Natural killer cell (primary cell): ENCODE measurements at regions not wholly inside any gene's neighbourhood (a gene's known extent, or its start where the extent isn't known, plus 50 kb on each side); places are given as distances from the start of the nearest gene placed in this dataset.

Source experiments
- ATAC-seq, 3 donors: fragments of 150-1000 bp in 2 of 3; fragments of 200-7000 bp in 1 of 3; cut with Tn5 transposase; 1 replicate in 1 of 3; 2 replicates in 2 of 3; pipeline ENCODE4 v1.10.0; 2021; ENCODE audit warnings: mild to moderate bottlenecking in 2 of 3, moderate library complexity in 2 of 3
- DNase-seq, 2 donors: peaks; one replicate each; pipeline versions ENCODE4 v3.0.0 to v3.0.0-alpha.2; 2013 to 2021; ENCODE audit warnings: mixed read lengths in 1 of 2
- H3K27ac ChIP-seq: one replicate; pipeline ENCODE4 v1.5.1; 2013; ENCODE audit warnings: mild to moderate bottlenecking, low read length
- H3K27me3 ChIP-seq: one replicate; pipeline ENCODE4 v1.6.1; 2013; ENCODE audit warnings: low read length; ENCODE audit not compliant: control insufficient read depth, insufficient read depth
- H3K36me3 ChIP-seq: one replicate; pipeline ENCODE4 v1.6.1; 2013; ENCODE audit warnings: low read length; ENCODE audit not compliant: control insufficient read depth, insufficient read depth
- H3K4me1 ChIP-seq: one replicate; pipeline ENCODE4 v1.6.1; 2013; ENCODE audit warnings: low read length; ENCODE audit not compliant: control insufficient read depth, insufficient read depth
- H3K4me3 ChIP-seq: one replicate; pipeline ENCODE4 v1.5.1; 2013; ENCODE audit warnings: low read length
- H3K9me3 ChIP-seq: one replicate; pipeline ENCODE4 v1.6.1; 2013; ENCODE audit warnings: low read length; ENCODE audit not compliant: control insufficient read depth, insufficient read depth
- H3K27ac Mint-ChIP-seq, 2 donors: one replicate each; pipeline ENCODE4 v1.8.0; 2022; ENCODE audit warnings: mild to moderate bottlenecking in 2 of 2, mixed read lengths in 2 of 2, moderate library complexity in 1 of 2
- H3K27me3 Mint-ChIP-seq, 2 donors: one replicate each; pipeline ENCODE4 v1.8.0; 2022; ENCODE audit warnings: low read depth in 2 of 2, mixed read lengths in 2 of 2
- H3K36me3 Mint-ChIP-seq: one replicate; pipeline ENCODE4 v1.8.0; 2022; ENCODE audit warnings: mixed read lengths
- H3K4me1 Mint-ChIP-seq, 2 donors: one replicate each; pipeline ENCODE4 v1.8.0; 2022; ENCODE audit warnings: mixed read lengths in 2 of 2
- H3K4me3 Mint-ChIP-seq: one replicate; pipeline ENCODE4 v1.8.0; 2022; ENCODE audit warnings: mild to moderate bottlenecking, moderate library complexity, mixed read lengths
- H3K9me3 Mint-ChIP-seq, 2 donors: one replicate each; pipeline ENCODE4 v1.8.0; 2022; ENCODE audit warnings: mixed read lengths in 2 of 2
- CTCF ChIP-seq: fragments of 200-600 bp; IDR thresholded peaks from one replicate; pipeline ENCODE4 v1.8.0; 2022; ENCODE audit warnings: antibody characterized with exemption
- WGBS: methylation state at CpG from one replicate; pipeline ENCODE4 v1.1.7; 2013; ENCODE audit warnings: missing lambda C conversion rate; ENCODE audit not compliant: insufficient coverage; 5-methylcytosine and 5-hydroxymethylcytosine counted together
- intact Hi-C: fragments of 100-400 bp; cut with micrococcal nuclease; formaldehyde crosslinking; loops from one replicate; pipeline ENCODE4 v1.14.2; 2022

- peaks cover 0 to 8% of the 10 kb centered on the region in 2 donors for H3K4me1 Mint-ChIP-seq
- DNase-seq (peak; percentile 51 to 58), ATAC-seq (peak; percentile 68 to 80 (median 74))
- H3K27me3 Mint-ChIP-seq: peaks cover 0 to 3% of the 10 kb centered on the region in 2 donors
- no peaks in the 10 kb centered on the region for H3K27me3 ChIP-seq
- no peaks in the 10 kb centered on the region for H3K36me3 ChIP-seq
- H3K4me1 ChIP-seq: no peaks in the 10 kb centered on the region
- H3K9me3 ChIP-seq: peaks cover 24% of the 10 kb centered on the region
- peak overlapping the region; percentile 76 for H3K4me3 Mint-ChIP-seq
- peak overlapping the region; percentile 66 for H3K27ac ChIP-seq
- TF ChIP-seq CTCF: no peak
- H3K27ac Mint-ChIP-seq: peak overlapping the region; percentile 49 to 88
- 58% methylated on average over 54 of the region's 54 CpGs for WGBS
- H3K9me3 Mint-ChIP-seq: peaks cover 11 to 14% of the 10 kb centered on the region in 2 donors
- H3K36me3 Mint-ChIP-seq: peaks cover 29% of the 10 kb centered on the region
- intact Hi-C loops: no loop called here
- H3K4me3 ChIP-seq: peak overlapping the region; percentile 29
Observed at GRCh38 chr10:130301021-130301892, 165.1 kb downstream of the GLRX3 start.

- H3K9me3 ChIP-seq: peaks cover 4% of the 10 kb centered on the region
- no peaks in the 10 kb centered on the region for H3K4me1 ChIP-seq
- no peaks in the 10 kb centered on the region for H3K27me3 Mint-ChIP-seq
- H3K9me3 Mint-ChIP-seq: no peaks in the 10 kb centered on the region
- no peaks in the 10 kb centered on the region for H3K4me1 Mint-ChIP-seq
- H3K36me3 ChIP-seq: no peaks in the 10 kb centered on the region
- H3K27ac Mint-ChIP-seq: no peak overlapping the region
- H3K36me3 Mint-ChIP-seq: no peaks in the 10 kb centered on the region
- intact Hi-C loops: no loop called here
- DNase-seq: no peak
- no peak for TF ChIP-seq CTCF
- no peak overlapping the region for H3K4me3 ChIP-seq
- H3K4me3 Mint-ChIP-seq: no peak overlapping the region
- no peak for ATAC-seq
- no peak overlapping the region for H3K27ac ChIP-seq
- no peaks in the 10 kb centered on the region for H3K27me3 ChIP-seq
- WGBS: 79% methylated on average over 7 of the region's 7 CpGs
Observed at GRCh38 chr10:130326954-130327353, 190.8 kb downstream of the GLRX3 start.

- 88% methylated on average over 6 of the region's 6 CpGs for WGBS
- Histone ChIP-seq H3K9me3 (peaks cover 4% of the 10 kb centered on the region), H3K27me3 (no peaks in the 10 kb centered on the region), H3K4me3 (no peak overlapping the region), H3K27ac (no peak overlapping the region), H3K36me3 (no peaks in the 10 kb centered on the region), H3K4me1 (no peaks in the 10 kb centered on the region)
- intact Hi-C loops: no loop called here
- no peaks in the 10 kb centered on the region for H3K9me3 Mint-ChIP-seq
- H3K36me3 Mint-ChIP-seq: no peaks in the 10 kb centered on the region
- no peaks in the 10 kb centered on the region for H3K4me1 Mint-ChIP-seq
- H3K4me3 Mint-ChIP-seq: no peak overlapping the region
- no peak overlapping the region for H3K27ac Mint-ChIP-seq
- DNase-seq (no peak), ATAC-seq (no peak)
- no peaks in the 10 kb centered on the region for H3K27me3 Mint-ChIP-seq
- TF ChIP-seq CTCF: no peak
Observed at GRCh38 chr10:130329792-130330191, 193.6 kb downstream of the GLRX3 start.
